M059J (cell line): ENCODE measurements at regions not wholly inside any gene's neighbourhood (a gene's known extent, or its start where the extent isn't known, plus 50 kb on each side); places are given as distances from the start of the nearest gene placed in this dataset.
A peak's percentile ranks its signal among the peaks of the same experiment; 100 is the strongest.
"Not testable (repeated sequence)": the region's sequence is repeated elsewhere in the genome, so short reads cannot be mapped to it uniquely, and the experiment has no call there.

Experiments used
- DNase-seq: peaks from one replicate; pipeline ENCODE4 v3.0.0-alpha.2; 2012; ENCODE audit warnings: low read depth

- DNase-seq: peak; percentile 76
Measured at GRCh38 chr3:151593928-151594327, 133.1 kb upstream of the IGSF10 start.

GRCh38 chr3:151592287-151592686, 131.4 kb upstream of the IGSF10 start:
- DNase-seq: no peak

DNA sequence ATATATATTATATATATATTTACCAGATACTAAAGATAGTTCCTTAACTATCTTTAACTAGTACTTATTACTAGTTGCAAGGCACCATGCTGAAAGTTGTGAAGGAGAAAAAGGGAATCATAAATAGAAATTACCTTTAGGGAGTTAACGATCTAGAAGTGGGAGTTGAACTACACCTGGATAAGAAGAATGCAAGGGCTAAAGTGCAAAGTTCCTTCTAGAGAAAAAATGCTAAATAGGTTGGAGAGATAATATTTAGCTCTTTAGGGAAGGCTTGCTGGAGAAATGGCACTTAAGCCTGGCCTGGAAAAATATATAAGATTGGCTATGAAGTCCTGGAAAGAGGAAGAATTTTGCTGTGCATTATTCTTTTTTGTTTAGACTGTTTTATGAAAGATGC, 130.6 kb upstream of the IGSF10 start:
- DNase-seq: no peak

GRCh38 chr3:151589311-151589710, 128.4 kb upstream of the IGSF10 start:
- no peak for DNase-seq

DNA sequence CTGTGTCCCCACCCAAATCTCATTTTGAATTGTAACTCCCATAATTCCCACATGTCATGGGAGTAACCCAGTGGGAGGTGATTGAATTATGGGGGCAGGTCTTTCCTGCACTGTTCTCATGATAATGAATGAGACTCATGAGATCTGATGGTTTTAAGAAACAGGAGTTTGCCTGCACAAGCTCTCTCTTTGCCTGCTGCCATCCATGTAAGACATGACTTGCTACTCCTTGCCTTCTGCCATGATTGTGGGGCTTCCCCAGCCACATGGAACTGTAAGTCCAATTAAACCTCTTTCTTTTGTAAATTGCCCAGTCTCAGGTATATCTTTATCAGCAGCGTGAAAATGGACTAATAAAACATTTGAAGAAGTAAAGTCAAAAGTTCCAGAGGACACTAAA, 126.8 kb upstream of the IGSF10 start:
- DNase-seq: not testable (repeated sequence)

DNA sequence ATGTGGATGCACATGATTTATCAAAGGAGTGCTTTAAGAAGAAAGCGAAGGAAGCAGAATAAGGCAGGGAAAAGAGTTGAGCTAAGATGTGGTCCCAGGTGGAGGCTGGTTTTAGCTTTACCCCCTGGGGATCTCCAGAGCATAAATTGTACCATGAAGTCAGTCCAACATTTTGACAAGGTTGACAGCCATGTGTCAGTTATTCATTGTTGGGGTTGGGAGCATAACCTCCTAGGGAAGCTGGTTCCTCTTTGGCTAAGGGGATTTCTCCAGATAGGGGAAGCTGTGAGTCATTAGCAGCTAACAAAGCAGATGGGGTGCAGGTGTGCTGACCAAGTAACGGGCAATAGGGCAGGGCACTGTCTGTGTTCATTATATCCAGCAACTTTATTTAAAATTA, 123.7 kb upstream of the IGSF10 start:
- DNase-seq: peak; percentile 24

DNA sequence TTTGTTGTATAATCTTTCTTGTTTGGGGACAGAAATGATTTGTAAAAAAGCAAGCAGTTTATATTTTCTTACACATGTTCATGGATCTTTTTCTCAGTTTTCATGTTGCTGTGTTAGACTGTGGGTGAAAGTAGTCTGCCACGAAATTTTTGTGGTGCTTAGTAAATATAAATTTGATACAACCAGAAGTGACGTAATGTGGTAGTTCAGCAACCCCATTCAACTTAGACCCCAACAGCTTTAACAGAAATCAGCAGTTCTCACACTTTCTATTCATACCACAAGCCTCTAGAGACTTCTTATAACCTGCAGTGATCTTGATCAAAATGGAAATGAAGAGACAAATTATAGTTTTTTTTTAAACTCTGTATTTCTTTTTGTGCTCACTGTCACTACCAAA, 120.2 kb upstream of the IGSF10 start:
- DNase-seq: peak; percentile 32

GRCh38 chr3:151580591-151580990, 119.7 kb upstream of the IGSF10 start:
- DNase-seq: peak; percentile 92

DNA sequence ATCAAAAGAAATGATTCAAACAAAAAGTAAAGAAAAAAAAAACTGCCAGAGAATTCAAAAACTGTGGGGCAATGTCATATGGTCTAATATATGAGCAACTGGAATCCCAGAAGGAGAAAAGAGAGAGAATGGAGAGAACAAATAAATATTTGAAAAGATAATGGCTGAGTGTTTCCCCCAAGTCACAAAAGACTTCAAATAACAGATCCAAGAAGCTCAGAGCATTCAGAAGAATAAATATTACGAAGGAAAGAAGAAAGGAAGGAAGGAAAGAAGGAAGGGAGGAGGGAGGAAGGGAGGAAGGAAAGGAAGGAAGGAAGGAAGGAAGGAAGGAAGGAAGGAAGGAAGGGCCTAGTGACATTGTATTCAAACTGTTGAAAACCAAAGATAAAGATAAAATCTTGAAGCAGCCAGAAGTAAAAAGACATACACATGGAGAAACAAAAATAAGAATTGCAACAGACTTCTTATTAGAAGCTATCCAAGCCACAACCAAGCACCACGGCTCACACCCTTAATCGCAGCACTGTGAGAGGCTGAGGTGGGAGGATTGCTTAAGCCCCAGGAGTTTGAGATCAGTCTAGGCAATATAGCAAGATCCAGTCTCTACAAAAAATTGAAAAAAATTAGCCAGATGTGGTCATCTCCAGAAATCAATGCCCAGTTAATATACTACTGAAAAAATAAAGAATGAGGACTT, 118.9 kb upstream of the IGSF10 start:
- peak; percentile 32 for DNase-seq

DNA sequence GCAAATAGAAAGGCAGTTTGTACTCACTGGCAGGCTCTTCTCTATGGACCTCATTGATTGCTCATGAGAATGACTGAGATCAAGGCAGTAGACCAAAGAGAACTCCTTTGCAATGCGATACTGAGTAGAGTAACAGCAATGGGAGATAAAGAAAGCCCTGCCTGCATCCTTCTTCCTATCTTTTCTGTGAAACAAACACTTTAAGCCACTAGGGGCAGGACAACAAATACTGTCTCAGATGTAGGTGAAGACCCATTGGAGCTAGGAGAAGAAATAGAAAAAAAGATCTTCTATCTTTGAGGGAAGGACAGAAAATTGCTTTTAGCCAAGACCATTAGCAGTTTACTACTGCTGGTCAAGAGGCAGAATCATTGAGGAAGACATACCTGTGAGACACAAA, 117.6 kb upstream of the IGSF10 start:
- DNase-seq: no peak

- DNase-seq: no peak
Measured at GRCh38 chr3:151576511-151577137, 115.8 kb upstream of the IGSF10 start.

GRCh38 chr3:151568184-151568583, 107.3 kb upstream of the IGSF10 start:
- peak; percentile 34 for DNase-seq

DNA sequence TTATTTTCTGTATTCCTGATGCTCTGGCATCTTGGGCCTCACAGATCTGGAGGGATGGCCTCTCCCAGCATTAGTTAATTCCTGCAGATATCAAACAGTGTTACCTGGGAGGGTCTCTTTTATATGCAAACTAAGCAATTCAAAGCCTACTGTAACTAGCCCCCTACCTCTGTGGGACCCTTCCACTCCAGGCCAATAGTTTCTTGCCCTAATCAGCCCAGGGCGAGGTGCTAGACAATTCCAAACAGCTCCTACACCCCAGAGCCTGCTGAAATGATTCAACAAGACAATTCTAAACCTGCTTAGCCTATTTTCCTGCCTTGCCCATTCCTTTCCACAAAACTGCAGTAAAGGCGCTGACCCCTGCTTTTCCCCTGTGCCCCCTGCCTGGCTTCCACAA, 106.6 kb upstream of the IGSF10 start:
- no peak for DNase-seq

- no peak for DNase-seq
Measured at GRCh38 chr3:151564261-151564660, 103.4 kb upstream of the IGSF10 start.

DNA sequence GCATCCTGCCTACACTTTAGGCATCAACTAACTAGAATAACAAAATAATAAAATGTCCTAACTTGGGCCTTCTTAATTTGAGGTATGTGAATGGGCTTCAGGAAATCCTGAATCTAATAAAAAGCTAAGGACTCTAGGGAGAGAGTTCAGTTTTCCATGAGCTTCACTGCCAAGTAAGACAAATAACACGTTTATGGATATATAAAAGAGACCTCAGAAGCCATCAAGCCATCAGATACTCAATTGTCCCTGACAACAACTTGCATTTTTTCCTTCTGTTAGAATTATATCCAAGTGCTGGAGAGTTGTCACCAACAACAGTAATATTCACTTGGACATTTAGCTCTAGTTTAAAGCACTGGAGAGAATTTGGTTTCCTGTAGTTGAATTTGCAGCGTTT, 102.4 kb upstream of the IGSF10 start:
- DNase-seq: no peak

GRCh38 chr3:151562891-151563290, 102.0 kb upstream of the IGSF10 start:
- DNase-seq: no peak

GRCh38 chr3:151561878-151562277, 101.0 kb upstream of the IGSF10 start:
- no peak for DNase-seq

DNA sequence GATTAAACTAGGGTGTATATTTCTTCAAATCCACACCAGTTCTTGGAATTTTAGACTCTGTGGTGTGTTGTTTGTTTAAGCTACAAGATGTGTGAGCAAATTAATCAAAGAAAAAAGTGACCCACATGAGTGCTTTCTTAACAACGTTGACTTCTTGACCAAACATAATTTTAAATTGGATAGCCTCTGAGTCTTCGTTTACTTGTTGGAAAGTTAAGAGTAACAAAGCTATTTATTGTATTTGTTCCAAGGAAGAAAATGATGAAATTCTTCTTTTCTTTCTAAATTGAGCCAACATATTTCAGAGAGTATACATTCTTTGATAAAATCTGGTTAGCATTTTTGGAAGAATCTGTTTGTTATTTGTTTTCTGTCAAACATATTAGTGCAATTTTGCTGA, 99.9 kb upstream of the IGSF10 start:
- DNase-seq: no peak

GRCh38 chr3:151559736-151560135, 98.9 kb upstream of the IGSF10 start:
- DNase-seq: no peak

DNA sequence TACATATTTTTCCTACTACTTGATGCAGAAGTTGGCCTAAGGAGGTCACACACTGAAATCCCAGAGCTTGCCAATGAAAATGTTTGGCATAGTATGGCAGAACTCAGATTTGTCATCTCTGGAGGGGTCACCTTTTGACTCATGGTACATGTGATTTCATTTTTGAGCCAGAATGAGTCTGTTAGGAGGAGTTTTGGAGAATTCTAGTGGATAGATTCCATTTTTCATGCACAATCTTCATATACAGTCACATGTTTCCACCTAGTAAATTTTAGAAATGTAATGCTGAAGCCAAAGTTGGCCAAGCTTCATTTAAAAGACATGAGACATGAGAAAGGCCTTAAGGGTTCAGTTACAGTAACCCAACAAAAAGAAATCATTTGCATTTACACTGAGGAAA, 97.8 kb upstream of the IGSF10 start:
- no peak for DNase-seq

DNA sequence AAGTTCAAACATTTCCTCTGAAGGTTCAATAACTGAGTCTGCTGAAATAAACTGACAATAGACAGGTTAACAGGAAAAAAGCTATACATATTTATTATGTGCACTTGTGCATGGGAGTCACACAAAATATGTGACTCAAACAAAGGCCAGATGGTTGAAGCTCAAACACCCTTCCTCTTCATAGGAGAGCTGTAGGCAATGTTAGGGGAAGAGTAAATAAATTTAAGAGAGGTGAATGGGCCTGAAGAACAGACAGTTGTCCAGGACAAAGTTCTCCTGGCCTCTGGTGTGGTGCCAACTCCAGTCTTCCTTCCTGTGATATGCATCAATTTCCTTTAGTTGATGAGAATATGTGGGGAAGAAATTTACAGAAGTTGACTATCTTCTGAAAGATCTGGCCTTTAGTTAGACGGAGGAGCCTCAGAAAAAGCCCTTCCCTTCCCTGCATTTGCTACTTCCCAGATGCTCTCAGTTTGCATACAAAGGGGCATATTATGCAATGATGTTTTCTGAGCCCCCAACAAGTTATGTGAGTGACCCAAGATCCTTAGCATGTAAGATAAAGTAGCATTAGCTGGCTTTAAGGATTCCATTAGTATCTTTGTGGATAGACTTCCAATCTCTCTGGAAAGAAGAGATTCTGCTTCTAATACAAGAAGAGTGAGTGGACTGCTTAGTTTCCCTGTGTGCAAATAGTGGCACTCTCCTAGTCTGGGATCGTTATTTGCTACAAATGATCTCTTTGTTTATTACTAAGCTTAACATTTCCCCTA, 96.4 kb upstream of the IGSF10 start:
- no peak for DNase-seq

DNA sequence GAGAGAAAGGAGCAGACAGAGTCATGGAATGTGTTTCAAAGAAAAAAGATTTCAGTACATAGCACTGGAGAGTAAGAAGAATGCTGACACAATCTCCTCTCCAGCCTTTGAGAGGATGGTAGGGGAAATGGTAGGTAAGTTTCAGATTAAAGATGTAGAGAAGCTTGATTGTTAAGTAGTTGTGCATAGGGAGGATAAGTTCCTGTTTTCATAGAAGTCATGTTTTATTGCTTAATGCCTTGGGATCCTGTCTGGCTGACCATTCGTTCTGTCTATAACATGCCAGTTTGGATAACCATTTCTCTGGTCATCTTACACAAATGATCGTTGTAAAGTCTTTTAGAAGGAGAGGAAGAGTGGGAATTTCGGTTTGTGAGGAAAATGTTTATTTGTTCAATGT, 95.7 kb upstream of the IGSF10 start:
- DNase-seq: no peak

- DNase-seq: no peak
Measured at GRCh38 chr3:151555523-151555922, 94.7 kb upstream of the IGSF10 start.
